Ecto neural progenitor cell (in vitro differentiated cells): ENCODE measurements at regions not wholly inside any gene's neighbourhood (a gene's known extent, or its start where the extent isn't known, plus 50 kb on each side); places are given as distances from the start of the nearest gene placed in this dataset.
"Not testable (repeated sequence)": the region's sequence is repeated elsewhere in the genome, so short reads cannot be mapped to it uniquely, and the experiment has no call there.

ENCODE experiments used
- DNase-seq: peaks from one replicate; pipeline ENCODE4 v3.0.0-alpha.2; 2018; ENCODE audit warnings: low spot score

DNA sequence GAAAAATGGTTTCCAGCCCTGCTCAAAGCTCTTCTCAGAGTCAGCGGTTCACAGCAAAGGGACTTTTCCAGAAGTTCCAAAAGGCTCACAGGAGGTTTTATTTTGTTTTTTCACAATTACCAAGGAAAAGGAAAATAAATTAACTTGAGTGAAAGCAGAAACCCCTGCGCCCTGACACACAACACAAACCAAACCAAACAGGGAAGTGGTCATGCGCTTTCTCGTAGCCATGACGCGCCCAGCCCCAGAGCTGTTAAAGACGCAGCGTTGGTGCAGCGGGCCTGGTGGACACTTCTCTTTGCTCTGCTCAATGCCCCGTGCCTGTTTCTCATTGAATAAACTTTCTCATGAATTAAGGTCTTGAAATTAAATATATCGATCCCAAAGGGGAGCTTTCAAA, 134.4 kb upstream of the LYZL2 start:
- DNase-seq = no peak

- DNase-seq = no peak
Observed at GRCh38 chr10:30762620-30763019, 133.1 kb upstream of the LYZL2 start.

DNA sequence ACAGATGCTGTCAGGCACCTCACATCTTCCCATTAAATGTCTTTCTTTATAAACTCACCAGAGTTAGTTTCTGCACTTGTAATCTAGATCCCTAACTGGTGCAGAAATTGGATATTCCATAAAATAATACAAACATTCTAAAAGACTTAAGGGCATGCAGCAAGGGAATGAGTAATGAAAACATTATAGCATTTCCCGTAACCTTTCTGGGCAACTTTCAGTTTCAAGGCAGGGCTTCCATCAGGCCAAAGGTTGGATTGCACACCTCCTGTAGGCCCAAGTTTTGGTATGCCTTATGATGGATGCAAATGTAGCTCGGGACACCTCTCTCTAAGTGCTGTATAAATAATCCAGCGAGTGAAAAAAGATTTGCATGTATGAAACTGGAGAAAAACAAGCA, 129.9 kb upstream of the LYZL2 start:
- DNase-seq = no peak

- no peak for DNase-seq
Observed at GRCh38 chr10:30758338-30758737, 128.8 kb upstream of the LYZL2 start.

GRCh38 chr10:30756896-30757295, 127.3 kb upstream of the LYZL2 start:
- no peak for DNase-seq

DNA sequence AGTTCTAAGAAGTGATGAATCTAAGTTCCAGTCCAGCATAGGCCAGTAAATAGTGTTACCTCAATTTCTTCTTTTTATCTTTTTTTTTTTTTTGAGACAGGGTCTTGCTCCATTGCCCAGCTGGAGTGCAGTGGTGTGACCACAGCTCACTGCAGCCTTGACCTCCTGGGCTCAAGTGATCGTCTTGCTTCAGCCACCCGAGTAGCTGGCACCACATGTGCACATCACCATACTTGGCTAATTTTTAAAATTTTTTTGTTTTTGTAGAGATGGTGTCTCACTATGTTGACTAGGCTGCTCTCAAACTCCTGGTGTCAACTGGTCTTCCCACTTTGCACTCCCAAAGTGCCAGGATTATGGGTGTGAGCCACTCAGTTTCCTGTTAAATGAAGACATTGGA, 126.6 kb upstream of the LYZL2 start:
- no peak for DNase-seq

DNA sequence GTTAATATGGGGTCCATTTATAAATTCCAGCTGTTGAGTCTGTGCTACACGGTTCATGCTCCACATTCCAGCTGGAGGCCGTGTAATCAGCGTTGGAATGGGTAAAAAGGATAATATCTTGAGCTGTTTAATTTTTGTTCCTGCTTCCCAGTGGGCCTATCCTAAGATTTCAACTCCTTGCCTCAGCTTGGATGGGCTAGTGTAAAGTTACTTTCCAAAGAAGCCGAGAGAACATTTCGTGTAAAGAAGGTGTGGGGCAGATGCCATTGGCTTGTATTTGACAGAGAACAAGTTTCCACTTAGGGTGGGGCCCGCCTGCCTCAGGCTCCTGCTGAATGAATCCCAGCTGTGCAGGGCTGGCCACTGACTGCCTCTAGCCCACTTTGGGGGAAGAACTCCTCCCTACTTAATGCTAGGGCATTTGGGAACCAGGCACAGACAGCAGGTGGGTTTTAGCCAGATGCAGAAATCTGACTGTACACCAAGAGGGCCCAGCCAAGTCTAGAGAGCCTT, 125.9 kb upstream of the LYZL2 start:
- DNase-seq = no peak

DNA sequence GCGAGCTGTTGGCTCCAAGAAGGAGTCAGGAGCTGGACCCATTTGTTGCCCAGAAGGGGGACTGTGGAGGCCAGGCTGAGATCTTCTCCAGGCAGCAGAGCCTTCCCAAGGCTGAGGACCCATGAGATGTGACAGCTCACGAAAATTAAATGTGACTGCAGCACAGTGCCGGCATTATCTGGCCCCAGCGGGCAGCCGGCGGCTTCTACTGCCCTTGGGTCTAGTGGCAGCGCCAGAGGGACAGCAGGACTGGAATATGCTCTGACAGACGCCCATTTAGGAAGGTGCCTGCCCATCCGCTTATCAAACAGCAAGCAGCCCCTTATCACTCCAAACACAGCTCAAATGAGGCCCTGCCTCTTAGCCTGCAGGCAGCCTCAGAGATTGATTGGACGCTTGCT, 122.9 kb upstream of the LYZL2 start:
- no peak for DNase-seq

DNA sequence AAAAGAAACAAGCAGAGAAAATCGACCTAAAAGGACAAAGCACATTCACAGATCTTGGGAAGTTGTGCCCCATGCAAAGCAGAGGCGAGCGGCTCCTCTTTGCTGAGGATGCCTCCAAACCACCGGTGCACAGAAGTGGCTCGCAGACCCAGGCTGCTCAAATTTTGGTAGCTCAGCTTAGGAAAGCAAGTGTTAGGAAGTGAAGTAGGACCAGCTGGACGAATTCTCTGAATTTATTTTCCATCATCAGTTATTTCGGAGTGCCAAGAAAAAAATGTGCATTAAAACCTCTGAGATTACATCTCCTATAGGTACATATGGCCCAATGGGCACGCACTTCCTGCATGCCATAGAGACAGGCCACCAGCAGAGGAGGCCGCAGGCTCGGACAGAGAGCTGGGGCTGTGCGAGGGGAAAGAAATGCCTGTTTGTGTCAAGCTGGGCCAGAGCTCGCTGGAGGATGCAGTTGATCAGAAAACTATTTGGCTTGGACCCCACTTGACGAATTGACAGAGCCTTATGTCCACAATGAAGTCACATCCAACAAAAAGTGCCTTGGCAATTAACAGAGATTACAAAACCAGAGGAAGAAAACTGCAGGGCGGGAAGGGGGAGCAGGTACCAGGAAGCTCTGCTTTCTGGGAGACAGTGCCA, 122.3 kb upstream of the LYZL2 start:
- DNase-seq = peak; percentile 83

- DNase-seq = no peak
Observed at GRCh38 chr10:30750971-30751677, 121.6 kb upstream of the LYZL2 start.

- DNase-seq = no peak
Observed at GRCh38 chr10:30749385-30749784, 119.8 kb upstream of the LYZL2 start.

GRCh38 chr10:30748152-30748973, 118.8 kb upstream of the LYZL2 start:
- DNase-seq = no peak

- DNase-seq = no peak
Observed at GRCh38 chr10:30747633-30748032, 118.1 kb upstream of the LYZL2 start.

DNA sequence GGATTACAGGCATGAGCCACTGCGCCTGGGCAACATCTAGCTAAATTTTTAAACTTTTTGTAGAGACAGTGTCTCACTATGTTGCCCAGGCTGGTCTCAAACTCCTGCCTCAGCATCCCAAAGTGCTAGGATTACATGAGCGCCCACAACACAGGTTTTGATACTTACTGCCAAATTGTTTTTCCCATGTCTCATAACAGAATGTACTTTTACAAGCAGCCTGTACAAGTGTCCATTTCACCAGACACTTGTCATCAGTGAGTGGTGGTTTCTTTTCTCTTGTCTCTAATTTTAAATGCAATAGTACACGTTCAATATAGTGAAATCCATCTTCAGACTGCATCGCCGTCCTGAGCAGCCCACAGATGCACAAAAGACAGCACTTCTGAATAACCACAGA, 116.4 kb upstream of the LYZL2 start:
- DNase-seq = no peak

DNA sequence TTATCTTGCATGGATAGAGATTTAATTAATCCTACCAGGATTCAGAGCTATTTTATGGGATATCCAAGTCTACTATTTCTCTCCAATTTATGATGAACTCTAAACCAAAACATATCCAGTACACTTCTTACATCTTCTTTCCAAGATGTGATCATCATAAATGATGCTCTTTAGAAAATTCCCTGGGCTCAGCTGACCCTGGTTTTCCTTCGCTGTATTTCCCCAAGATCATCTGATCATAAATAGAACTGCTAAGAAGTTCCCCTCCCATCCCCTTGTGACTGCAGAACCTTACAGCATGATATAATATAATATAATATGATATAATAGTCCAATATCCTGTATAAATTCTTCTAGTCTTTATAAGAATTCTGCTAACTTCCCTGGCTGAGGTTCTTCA, 114.6 kb upstream of the LYZL2 start:
- DNase-seq = no peak

GRCh38 chr10:30743586-30743985, 114.0 kb upstream of the LYZL2 start:
- DNase-seq = no peak

DNA sequence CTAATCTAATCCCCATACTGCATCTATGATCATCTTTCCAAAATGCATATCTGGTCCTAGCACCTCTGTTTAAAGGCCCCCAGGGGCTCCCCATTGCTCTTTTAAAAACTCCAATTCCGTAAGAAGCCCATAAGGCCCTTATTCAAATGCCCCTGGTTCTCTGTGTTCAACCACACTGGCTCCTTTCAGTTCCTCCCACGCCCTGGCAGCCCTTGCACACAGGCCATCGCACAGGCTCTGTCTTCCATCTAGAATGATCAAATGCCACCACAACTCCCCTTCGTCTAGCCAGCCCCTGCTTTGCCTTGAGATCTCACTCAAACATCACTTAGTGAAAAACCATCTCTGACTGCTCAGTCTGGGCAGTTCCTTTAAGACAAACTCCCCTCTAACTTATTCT, 112.9 kb upstream of the LYZL2 start:
- no peak for DNase-seq

GRCh38 chr10:30740774-30741173, 111.2 kb upstream of the LYZL2 start:
- DNase-seq = not testable (repeated sequence)

DNA sequence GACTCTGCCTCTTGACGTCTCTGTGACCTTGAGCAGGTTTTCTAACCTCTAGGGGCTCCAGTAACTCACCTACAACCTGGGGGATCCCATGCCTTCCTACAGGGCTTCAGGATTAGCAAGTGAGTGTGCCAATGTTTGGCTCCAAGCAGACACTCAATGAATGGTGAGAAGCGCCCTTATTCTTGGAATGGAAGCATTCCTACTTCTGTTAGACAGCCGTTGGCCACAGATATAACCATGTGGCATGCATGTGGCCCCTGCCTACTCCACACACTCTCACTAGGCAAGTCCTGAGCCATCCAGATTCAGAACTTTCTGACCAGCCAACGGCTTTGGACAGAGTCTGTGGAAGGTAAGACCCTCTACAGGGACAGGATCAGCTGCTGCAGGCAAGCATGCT, 108.9 kb upstream of the LYZL2 start:
- no peak for DNase-seq

DNA sequence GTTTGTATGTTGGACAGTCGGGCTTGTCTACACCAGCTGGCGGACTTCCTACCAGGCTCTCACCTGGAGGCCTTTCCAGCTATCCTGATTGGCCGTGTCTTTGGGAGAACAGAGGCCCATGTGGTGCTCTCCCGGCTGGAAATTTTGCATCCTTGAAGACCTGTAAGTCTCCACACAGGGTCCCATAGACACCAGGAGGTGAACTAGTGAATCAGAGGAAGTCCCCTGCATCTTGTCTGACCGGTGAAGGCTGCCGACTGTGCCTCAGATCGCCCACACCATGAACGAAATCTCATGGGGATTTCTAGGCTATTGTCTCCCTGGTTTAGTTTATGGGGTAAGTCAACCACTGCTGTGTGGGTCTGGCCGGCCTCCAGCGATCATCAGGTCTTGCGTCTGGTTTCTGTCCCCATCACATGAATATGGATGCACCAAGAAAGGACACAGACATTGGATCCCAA, 108.4 kb upstream of the LYZL2 start:
- no peak for DNase-seq

- no peak for DNase-seq
Observed at GRCh38 chr10:30736685-30737232, 107.2 kb upstream of the LYZL2 start.

GRCh38 chr10:30734901-30735300, 105.3 kb upstream of the LYZL2 start:
- no peak for DNase-seq

GRCh38 chr10:30732671-30733070, 103.1 kb upstream of the LYZL2 start:
- no peak for DNase-seq
